Activated CD4-positive, alpha-beta T cell treated with anti-CD3 and anti-CD28 coated beads for 4 hours (primary cell): ENCODE measurements at regions not wholly inside any gene's neighbourhood (a gene's known extent, or its start where the extent isn't known, plus 50 kb on each side); places are given as distances from the start of the nearest gene placed in this dataset.
"Not testable (repeated sequence)": the region's sequence is repeated elsewhere in the genome, so short reads cannot be mapped to it uniquely, and the experiment has no call there.

ENCODE experiments used
- DNase-seq, 2 donors: peaks; one replicate each; pipeline ENCODE4 v3.0.0-alpha.2; 2020

DNA sequence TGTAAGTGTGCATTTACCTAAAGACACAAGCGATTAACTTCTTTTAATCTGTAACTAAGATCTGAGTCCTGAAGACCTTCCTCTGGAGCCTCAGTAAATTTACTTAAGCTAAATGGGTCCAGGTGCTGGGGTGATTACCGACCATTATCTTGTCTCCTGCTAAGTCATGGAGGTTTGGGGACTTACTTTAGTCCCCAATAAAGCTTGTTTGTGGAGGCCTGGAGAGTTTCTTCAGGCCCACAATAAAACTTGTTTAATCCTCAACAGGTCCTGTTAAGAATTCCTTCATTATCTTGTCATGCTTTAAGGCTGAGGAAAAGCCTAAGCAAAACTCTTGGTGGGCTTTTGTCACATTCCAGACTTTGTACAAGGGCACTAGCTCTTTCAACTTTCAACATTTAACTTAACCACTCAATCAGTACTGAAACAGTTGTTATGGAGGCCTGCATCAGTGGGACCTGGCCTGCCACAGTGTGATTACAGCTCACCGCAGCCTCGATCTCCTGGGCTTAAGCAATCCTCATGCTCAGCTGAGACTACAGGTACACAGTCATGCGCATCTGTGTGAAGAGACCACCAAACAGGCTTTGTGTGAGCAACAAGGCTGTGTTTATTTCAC, 84.0 kb downstream of the FMO4 start:
- no peak for DNase-seq

DNA sequence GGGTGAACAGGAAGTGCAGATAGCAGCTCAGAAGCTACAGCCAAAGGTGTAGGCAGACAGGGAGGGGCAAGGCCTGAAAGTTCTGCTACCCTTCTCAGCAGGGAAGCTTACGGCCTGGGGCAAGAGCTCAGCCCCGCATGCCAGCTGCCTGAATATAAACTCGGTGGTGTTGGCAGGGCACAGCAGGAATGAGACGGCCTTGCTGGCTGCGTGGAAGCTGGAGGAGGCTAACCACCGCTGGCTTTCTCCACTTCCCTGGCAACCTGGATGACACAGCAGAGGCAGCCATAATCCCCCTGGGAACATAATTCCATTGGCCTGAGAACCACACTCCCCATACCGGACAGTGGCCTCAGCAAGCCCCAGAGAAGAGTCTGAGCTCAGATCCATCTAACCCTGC, 81.9 kb upstream of the PRRC2C start:
- no peak for DNase-seq

DNA sequence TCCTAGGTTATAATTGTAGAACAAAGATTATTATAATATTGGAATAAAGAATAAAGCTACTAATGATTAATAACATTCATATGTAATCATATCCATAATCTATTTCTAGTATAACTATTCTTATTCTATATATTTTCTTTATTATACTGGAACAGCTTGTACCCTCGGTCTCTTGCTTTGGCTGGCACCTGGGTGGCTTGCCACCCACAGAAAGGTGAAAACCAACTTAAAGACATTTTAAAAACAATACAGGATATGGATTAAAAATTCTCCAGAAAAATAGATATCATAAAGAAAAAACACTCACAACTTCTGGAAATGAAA, 80.0 kb upstream of the PRRC2C start:
- DNase-seq, result no peak

DNA sequence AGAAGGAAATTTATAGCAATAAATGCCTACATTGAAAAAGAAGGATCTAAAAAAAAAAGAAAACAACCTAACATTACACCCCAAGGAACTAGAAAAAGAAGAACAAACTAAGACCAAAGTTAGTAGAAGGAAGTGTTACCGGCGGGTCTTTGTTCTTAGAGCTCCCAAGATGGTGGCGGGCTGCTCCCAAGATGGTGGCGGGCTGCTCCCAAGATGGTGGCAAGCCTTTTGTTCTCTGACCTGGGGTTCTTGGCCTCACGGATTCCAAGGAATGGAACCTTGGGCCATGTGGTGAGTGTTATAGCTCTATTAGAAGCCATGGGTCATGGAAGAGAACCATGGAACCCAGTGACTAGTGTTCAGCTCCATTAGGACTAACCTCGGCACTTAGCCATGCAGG, 71.8 kb upstream of the PRRC2C start:
- DNase-seq, result not testable (repeated sequence)

DNA sequence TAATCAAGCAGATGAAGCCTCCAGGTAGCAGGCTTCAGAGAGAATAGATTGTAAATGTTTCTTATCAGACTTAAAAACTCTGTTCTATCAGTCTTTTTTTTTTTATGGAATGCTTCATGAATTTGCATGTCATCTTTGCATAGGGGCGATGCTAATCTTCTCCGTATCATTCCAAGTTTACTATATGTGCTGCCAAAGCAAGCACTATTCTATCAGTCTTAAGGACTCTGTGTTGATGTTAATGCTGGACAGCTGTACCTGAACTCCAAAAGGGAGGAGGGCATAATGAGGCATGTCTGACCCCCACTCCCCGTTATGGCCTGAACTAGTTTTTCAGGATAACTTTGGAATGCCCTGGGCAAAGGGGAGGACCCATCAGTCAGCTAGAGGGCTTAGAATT, 66.8 kb upstream of the PRRC2C start:
- no peak for DNase-seq

DNA sequence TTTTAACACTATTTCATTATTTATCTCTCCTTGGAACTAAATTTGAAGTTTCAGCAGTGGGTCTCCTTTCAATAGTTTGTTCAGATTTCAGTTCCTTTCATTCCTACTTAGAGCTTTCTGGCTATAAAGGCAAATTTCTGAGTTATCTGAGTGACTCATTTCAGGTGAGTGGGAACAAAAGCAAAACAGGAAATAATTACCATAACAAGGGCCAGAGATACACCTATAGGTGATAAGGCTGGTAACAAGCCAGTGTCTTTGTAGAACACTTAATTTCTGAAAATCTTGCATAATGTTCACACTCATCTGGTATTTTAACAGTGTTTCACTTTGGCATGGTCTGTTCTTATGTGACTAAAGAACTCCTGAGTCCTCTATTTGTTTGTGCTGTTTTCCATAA, 64.5 kb upstream of the PRRC2C start:
- DNase-seq, result no peak

DNA sequence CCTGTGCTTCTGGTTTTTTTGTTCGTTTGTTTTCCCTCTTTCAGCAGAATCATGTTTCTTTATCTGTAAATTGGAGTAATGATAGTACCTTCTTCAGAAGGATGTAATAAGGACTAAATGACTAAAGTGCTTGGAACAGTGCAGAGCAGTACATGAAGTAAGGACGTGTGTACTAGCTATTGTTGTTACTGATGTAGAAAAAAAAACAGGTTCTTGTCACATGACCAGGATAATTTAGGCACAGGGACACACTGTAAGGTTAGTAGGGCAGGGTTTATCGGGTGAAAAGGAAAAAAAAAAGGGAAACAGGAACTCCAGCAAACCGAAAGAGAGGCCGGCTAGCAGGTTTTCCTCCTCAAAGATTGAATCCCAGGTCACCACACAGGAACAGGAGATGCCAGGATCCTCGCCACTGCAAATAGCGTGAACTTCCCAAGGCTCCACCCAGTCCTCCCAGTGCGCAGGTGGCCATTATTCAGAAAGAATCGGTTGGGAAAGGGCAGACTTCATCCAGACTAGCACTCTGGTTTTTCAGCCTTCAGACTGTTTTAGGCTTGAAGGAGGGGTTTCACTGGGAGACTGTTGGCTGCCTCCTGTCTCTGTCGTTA, 63.8 kb upstream of the PRRC2C start:
- no peak for DNase-seq

DNA sequence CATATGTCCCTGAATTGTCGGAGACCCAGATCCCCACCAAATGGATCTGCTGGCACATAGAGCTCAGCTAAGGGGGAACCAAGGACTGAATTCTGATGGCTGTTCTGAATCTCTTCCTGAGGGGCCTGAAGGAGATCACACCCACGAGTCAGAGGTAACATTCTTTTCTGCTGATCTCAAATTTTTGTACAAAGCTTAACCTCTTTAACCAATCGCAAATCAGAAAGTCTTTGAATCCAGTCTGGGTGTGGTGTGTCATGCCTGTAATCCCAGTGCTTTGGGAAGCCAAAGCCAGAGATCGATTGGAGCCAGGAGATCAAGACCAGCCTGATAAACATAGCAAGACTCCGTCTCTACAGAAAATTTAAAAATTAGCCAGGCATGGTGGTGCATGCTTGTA, 62.8 kb upstream of the PRRC2C start:
- DNase-seq, result no peak

DNA sequence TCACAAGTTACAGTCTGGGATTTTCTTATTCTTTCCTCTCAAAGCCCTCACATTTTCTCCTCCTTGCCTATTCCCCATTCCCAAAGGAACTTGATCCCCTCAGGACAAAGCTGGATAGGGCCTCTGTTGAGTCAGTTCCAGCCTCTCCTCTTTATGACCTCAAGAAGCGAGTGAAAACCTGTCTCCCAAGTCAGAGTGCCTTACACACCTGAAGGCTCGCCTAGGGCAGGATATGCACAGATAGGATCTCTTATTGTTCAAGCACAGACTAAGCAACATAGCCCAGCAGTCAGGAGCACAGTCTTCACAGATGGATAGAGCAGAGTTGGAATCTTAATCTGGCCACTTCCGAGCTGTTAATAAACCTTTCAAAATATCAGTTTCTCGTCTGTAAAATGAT, 60.8 kb upstream of the PRRC2C start:
- DNase-seq, result no peak

DNA sequence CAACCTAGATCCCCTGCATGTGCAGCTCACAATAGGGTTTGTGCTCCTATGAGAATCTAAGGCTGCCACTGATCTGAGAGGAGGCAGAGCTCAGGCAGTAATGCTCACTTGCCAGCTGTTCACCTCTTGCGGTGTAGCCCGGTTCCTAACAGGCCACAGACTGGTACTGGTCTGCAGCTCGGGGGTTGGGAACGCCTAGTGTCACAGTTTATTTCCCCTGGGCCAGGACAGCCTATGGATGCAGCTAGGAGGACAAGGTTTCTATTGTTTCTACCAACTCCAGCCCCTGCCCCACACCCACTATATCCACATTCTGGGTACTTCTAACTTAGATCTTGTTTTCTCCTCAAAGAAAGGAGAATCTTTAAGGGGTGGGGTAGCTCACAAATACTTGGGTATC, 58.7 kb upstream of the PRRC2C start:
- no peak for DNase-seq

DNA sequence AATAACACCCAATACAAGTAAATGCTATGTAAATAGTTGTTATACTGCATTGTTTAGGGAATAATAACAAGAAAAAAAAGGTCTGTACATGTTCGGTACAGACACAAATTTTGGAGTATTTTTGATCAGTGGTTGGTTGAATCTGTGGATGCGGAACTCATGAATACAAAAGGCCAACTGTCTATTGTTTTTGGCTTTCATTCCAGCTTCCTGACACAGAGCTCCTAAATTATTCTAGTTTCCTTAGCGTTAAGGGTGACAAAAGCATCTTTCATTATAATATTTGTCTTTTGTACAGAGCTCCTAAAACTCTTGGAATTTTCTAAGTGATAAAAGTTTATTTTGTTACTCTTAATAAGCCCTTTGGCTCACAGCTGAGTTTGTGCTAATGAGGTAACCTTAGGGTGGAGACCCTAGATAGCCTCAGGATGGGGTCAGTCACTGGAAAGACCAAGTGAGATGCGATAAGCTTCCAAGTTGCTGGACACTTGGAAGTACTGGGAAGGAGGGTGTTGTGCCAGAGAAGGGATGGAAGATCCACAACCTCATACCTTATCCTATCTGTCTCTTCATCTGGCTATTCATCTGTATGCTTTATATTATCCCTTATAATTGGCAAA, 57.4 kb upstream of the PRRC2C start:
- no peak for DNase-seq

DNA sequence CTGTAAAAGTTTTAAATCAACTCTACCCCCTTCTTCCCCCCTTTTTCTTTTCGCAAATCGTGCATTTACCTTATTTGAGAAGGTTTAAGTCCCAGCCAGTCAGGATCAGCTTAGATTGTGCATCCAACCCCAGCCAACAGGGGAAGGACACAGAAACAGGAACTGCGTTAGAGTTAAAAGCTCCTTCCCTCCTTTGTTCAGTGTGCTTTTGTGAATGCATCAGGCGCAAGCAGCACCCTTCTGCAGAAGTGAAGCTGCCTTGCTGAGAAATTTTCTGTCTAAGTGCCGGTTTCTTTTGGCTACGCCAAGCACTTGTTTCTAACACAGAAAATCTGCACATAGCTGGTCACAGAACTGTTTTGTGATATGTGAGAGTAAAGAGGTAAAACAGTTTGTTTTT, 56.2 kb upstream of the PRRC2C start:
- DNase-seq, result no peak

DNA sequence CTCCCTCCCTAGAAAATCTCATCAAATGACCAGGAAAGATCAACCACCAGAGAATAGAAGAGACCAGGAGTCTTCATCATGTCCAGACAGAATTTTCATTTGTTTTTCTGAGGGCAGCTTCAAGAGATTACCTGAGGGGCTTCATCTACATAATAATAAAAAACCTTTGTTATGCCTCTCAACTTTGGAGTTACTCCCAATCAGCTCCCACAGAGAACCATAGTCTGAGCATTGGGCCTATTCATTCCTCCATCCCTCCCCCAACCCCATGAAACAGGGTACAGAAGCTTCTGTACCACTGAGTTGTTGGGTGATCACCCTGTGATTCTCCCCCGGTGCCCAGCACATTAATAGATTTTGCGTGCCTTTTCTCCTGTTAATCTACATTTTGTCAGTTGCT, 53.3 kb upstream of the PRRC2C start:
- DNase-seq, result no peak

DNA sequence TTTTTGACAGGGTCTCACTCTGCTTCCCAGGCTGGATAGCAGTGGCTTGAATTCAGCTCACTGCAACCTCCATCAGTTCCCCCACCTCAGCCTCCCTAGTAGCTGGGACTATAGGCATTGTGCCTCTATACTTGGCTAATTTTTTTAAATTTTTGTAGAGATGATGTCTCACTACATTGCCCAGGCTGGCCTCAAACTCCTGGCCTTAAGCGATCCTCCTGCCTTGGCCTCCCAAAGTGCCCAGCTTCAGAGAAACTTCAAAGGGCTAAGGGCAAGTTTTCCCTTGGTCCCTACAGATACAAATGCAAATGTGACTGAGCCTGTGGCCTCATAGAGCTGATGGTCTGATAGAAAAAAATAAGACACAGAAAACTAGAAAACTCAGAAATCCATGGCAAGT, 52.9 kb upstream of the PRRC2C start:
- no peak for DNase-seq

DNA sequence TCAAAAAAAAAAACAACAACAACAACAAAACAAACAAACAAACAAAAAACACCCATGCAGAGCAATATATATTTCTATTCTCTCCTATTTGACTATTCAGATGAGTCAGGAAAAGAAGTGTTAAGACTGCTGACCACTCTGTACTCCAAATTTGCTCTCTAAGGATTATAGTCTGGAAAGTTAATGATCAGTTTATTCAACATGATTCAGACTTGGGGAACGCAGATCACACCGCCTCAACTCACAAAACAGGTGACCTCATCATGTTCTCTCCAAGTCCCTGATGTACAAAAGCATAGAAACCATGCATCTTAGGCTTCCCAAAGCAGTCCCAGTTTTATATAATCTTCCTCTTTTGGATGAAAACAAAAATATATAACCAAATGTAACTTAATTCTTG, 51.9 kb upstream of the PRRC2C start:
- no peak for DNase-seq

DNA sequence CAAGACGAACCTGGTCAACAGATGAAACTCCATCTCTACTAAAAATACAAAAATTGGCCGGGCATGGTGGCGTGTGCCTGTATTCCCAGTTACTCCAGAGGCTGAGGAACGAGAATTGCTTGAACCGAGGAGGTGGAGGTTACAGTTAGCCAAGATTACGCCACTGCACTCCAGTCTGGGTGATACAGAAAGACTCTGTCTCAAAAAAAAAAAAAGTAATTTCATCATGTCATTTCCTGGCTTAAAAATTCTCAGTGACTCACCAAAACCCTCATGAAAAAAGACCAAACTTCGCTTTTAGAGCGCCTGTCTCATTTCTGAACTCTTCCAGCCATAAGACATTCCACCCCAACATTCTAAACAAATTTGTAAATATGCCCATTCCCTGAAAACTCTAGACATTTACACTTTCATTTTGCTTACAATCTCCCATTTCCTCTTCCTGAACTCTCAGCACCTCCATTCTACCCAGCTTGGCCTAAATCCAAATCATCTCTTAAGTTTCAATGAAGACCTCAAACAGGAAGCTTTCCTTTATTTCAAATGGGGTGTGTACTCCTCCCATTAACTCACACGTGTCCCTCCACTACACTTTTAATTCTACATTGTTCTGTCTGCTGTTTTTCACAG, 50.5 kb upstream of the PRRC2C start:
- DNase-seq, result peak; percentile 8 to 9
